Fibroblast of skin of right quadriceps (primary cell): ENCODE measurements at regions not wholly inside any gene's neighbourhood (a gene's known extent, or its start where the extent isn't known, plus 50 kb on each side); places are given as distances from the start of the nearest gene placed in this dataset.
"Not testable (repeated sequence)": the region's sequence is repeated elsewhere in the genome, so short reads cannot be mapped to it uniquely, and the experiment has no call there.

Experiments used
- DNase-seq: peaks from one replicate; pipeline ENCODE4 v3.0.0-alpha.2; 2013

- DNase-seq: no peak
These were observed 445.5 kb upstream of the TBL1XR1 start for GRCh38 chr3:177642804-177643125.

DNA sequence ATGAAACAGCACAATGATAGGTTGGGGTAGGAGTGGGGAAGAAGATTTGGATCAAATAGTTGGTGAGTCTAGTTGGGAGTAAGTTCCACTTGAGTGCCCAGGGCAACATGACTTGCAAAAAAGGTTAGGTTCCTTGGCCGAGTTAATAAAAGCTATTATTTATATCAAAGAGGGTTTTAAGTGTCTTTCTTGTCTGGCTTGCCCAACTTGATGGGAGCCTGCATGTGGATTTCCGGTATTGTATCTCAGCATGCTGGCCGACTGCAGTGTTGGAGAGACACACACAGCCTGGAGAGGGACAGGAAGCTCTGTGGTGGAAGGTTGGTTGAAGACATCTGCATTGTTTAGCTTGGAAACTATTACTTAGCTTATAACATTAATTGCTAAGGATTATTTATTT, 449.5 kb upstream of the TBL1XR1 start:
- no peak for DNase-seq

DNA sequence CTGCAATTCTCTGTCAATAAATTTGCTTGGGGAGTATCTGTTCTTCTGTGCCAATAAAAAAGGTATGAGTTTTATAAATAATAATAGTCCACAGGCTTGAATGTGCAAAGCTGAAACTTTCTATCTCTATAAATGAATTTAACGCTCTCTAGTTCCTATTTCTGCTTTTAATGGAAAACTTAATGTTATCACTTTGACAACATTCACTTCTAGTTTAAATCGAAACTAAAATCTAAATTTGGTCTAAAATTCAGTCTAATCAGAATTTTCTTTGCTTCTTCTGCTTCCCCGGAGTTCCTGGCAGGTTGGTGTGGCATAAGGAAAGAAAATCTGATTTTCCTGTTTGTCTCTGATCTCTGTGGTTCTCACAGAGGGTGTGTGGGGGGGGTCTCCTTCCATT, 450.1 kb upstream of the TBL1XR1 start:
- DNase-seq: no peak

DNA sequence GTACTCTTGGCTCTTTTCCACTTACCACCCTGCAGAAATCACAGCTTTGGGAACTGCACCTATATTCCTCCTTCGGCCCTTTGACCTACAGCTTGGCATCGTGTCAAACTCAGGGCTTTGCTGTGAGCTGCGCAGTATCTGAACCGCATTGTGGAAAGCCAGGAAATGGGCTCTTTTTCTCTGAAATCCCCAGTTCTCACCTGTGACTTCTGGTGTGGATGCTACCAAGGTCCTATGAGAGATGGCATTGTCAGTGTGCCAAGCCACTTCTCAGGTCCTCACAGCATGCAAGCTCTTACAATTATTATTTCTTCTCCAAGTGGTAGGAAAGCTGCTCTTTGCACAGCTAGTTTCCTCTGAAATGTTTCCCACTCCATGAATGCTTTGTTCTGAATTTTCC, 450.6 kb upstream of the TBL1XR1 start:
- no peak for DNase-seq

DNA sequence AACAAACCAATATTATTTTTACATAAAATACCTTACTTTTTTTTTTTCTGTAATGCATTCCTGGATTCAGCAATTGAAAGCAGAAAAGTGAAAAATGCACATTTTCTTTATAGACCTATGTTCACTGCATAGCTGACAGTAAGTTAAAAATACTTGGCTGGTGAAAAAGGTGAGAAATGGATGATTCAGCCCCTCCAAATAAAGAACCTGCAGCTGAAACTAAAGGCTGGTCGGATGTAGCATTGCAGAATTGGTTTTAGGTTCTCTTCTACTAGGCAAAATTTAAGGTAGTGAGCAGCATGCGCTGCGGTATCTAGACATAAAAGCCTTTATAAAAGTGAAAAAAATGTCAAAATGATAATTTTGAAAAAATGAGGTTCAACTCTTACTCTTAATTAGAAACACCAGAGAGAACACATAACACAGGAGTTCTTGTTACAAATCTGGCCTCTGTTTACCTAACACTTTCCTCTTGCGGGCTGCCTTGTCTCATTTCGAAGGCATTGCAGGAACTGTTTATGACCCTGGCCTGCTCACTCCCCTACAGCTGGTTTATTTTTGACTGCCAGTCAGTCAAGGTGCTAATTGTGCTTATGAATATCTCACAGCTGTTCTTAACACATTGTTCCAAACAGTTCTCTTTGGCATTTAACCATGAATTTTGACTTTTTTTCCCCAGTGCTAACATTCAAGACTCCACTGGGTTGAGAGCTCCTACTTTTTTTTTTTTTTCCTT, 455.4 kb upstream of the TBL1XR1 start:
- DNase-seq: no peak

DNA sequence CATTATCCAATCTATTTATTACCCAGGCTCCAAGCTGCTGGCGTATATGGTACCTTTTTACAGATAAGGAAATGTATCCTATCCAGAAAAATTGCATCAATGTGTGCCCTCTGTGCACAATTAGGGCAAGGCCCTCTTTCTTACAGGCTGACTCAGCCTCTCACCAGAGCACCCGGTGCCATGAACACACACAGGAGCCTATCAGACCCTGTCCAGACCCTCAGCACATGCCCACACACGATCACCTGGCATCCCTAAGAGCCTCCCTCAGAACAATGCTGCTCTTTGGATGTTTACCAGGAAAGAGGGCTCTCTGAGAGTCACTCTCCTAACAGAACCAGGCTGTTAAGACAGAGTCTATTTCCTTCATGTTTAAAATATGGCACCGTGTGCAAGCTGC, 460.0 kb upstream of the TBL1XR1 start:
- no peak for DNase-seq

DNA sequence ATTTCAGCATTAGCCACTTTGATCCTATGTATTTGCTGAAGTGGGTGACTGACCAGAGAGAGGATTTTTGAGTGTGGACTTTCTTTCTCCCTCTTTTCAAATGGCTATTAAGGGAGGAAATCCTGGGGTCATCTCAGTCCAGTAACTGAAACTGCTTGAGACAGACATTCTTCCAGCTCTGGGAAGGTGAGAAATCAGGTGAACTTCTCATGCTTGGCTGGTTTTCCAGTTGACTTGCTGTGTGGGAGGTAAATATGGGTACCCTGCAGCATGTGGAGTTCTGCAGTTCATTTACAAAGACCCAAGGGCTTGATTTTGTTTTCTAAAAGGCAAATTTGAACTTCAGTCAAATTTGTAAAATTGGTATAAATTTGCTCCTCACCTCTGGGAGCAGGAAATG, 461.1 kb upstream of the TBL1XR1 start:
- DNase-seq: no peak

DNA sequence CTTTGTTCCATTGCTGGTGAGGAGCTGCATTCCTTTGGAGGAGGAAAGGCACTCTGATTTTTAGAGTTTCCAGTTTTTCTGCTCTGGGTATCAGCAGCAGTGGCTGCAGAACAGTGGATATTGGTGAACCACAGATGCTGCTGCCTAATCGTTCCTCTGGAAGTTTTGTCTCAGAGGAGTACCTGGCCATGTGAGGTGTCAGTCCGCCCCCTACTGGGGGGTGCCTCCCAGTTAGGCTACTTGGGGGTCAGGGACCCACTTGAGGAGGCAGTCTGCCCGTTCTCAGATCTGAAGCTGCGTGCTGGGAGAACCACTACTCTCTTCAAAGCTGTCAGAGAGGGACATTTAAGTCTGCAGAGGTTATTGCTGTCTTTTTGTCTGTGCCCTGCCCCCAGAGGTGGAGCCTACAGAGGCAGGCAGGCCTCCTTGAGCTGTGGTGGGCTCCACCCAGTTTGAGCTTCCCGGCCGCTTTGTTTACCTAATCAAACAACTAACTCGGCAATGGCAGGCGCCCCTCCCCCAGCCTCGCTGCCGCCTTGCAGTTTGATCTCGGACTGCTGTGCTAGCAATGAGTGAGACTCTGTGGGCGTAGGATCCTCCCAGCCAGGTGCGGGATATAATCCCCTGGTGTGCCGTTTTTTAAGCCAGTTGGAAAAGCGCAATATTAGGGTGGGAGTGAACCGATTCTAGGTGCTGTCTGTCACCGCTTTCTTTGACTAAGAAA, 467.3 kb upstream of the TBL1XR1 start:
- not testable (repeated sequence) for DNase-seq

GRCh38 chr3:177665122-177665808, 468.0 kb upstream of the TBL1XR1 start:
- peak; percentile 31 for DNase-seq

GRCh38 chr3:177672252-177672911, 475.1 kb upstream of the TBL1XR1 start:
- DNase-seq: no peak

DNA sequence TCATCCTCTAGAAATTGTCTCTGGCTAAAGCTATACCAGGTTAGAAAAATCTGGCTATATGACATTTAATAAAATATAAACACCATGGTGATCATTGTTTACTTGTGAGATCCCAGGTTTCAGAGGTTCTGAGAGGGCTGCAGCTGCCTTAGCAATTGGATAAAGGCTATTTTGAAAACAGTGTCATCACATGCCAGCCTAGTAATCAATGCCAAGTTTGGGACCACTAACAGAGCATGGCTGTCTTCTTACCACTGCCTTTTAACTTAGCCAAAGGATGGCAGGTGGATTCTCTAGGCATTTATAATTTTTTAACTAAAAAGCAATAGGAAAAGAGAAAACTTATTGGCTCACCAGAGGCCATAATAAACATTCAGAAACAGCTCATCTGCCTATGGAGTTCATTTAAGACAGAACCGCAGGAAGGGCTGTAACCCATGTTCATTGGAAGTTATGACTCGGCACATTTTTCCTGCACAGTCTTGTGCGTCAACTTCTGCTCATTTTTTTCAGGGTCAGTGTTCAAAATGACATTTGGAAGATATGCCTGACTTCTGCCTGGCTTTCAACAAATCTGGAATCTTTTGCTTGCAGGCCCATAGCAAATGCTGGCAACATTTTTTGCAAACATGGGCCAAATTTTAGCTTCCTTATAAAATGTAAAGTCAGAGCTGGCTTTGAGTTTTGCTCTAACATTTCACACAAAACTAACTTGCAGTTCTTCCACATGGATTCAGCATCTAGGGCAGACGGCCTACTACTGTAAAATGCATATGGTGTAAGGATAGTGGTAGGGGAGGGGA, 476.0 kb upstream of the TBL1XR1 start:
- peak; percentile 90 for DNase-seq

DNA sequence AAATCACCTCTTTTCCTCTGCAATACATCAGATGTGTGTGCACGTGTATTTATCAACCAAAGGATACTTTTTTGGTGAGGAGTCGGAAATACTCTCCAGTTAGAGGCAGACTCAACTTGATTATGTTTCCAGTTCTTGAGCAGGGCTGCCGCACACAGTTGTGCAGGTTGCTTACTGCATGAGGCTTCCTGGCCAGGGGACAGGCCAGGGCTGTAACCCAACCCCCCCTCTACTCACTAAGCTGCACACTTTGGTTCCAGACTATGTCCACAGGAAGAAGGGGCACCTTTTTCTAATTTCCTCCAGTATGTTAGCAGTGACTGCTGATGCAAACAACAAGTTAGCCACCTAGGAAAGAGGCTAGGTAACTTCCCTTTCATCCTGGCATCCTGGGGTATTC, 476.9 kb upstream of the TBL1XR1 start:
- no peak for DNase-seq

GRCh38 chr3:177676148-177676547, 478.9 kb upstream of the TBL1XR1 start:
- DNase-seq: peak; percentile 14

GRCh38 chr3:177676947-177677587, 479.8 kb upstream of the TBL1XR1 start:
- no peak for DNase-seq

DNA sequence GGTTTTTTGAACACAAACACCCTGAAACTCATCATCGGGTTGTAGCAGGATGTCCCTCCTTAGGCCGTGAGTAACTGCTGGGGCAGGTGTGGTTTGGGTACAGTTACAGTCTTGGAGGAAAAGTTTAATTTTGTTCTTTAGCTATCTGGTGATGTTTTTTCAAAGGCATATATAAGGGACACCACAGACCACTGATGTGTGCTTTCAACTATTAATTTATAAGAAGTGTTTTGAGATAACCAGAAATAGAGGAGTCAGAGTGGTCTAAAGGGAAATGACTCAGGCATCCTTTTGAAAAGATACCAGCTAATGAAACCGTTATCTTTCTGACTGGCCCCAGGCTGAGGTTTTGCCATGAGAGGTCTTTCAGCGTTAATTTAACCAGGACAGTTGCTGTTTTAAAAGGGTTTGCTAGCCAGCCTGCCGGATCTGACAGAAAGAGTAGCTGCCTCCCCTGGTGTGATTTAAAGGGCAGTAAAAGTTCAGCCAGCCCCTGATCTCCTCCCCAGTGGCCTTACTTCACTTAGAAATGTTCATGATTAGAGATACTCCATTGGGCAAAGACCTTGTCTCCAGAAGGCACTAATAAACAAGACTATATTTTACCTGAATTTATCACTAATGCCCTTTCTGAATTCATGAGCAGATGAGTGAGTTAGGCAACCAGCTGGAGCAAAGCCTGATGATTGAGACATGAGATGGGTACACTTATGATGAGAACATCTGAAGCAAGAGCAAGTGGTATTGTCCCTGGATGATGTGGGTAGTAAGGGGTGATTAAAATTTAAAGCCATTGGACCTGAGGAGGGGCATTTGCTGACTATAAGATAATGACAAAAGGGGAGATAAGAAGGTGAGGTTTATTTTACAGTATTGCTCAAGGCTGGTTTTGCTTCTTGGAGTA, 482.5 kb upstream of the TBL1XR1 start:
- peak; percentile 14 for DNase-seq

DNA sequence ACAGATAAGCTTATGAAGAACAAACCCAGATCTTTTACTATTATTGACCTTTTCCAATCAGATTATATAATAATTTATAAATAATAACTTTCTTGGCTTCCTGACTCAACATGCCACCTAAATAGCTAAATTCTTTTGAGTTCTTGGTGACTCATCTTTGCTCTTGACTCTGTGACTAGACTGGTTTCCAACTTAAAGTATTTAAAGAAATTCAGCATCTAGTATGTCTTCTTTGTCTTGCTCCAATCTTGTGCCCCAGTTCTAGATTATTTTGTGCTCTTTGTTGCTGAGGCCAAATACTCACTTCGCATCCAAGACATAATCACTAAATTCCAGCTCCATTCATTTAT, 483.2 kb upstream of the TBL1XR1 start:
- DNase-seq: peak; percentile 36

DNA sequence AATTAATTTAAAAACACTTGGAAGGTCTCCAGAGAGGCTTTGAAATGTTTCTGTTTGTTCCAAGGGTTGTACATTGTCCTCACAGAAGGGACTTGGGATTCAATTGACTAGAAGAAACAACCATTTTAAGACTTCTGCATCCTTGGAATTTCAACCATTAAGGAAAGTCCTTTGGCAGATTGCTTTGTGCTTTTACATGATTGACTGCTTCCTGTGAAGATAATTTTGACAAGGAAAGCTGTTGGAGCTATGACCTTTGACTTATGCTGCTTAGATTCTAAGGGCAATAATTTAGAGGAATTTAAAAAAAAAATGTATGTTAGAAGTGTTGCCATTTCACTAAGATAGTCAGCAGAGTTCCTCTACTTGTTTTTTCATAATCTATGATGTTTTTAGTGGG, 483.9 kb upstream of the TBL1XR1 start:
- peak; percentile 11 for DNase-seq

DNA sequence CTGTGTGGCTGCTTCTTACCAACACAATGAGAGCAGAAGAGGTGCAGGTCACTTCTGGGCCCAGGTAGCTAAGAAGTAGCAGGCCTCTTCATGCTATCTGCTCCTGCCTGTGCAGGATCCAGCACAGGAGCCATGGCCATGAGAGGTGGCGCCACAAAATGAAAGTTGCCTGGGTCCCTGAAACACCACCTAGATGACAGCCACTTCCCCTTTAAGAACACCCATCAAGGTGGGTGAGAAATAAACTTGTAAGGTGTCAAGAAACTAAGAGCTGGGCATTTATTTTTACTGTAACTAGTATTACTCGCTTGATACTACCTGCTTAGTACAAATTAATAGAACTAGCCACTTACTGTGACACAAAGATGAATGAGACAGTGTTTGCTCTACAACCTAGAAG, 484.6 kb upstream of the TBL1XR1 start:
- DNase-seq: no peak

- DNase-seq: no peak
These were observed 486.3 kb upstream of the TBL1XR1 start for GRCh38 chr3:177683586-177683985.

DNA sequence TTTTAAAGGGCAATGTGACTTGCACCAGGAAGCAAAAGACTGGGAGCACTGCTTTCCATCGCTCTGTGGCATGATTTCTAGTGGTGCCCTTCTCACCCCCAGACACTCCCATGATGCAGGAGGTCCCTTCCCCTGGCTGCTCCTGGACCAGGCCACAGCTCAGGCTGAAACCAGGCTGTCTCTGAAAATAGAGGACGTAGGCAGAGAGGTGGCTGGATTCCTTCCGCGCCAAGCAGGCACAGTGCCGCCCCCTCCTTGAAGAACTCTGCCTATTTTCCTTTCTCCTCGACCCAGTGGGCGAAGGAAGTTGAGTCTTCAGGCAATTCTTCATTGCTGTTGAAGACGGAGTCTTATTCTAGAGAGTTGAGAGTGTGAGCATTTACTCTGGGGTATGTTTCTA, 489.4 kb upstream of the TBL1XR1 start:
- DNase-seq: no peak

DNA sequence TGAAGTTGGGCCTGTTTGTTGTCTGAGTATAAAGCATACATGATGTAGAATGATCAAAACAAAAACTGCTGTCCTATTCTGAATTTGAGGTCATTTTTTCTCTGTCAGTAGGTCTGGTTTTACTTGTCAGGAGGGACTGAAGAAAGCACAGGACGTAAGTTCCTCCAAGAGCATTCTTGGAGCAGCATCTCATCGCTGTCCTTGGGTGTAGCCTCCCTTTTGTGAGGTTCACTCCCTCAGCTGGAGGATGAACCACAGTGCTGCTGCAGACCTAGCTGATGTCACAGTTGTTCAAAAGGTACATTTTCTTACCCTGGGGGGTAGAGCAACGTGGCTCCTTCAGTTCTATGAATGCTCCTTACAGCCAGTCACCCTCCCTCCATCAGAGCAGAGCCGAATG, 490.0 kb upstream of the TBL1XR1 start:
- DNase-seq: no peak
